ENCODE measurements at regions not wholly inside any gene's neighbourhood (a gene's known extent, or its start where the extent isn't known, plus 50 kb on each side); places are given as distances from the start of the nearest gene placed in this dataset.

GRCh38 chr2:5442736-5443135 lies 249.4 kb upstream of the SOX11 start:
- no peak overlapping the region for H3K27ac ChIP-seq
- TF ChIP-seq CTCF (IDR thresholded peaks at IDR 0.05), result no peak

GRCh38 chr2:5444168-5444567 lies 248.0 kb upstream of the SOX11 start:
- no peak overlapping the region for H3K4me3 ChIP-seq (ENCODE audit: low read depth, low read length)
- TF ChIP-seq CTCF (IDR thresholded peaks at IDR 0.05), result no peak
- H3K9ac ChIP-seq, result no peak overlapping the region
- H2AFZ ChIP-seq, result no peak overlapping the region
- no peaks in the 10 kb centered on the region for H3K27me3 ChIP-seq (ENCODE audit: control insufficient read depth, insufficient read depth, low read length)
- no peaks in the 10 kb centered on the region for H3K4me1 ChIP-seq
- H3K4me2 ChIP-seq (ENCODE audit: low read length), result no peak overlapping the region
- no peak overlapping the region for H3K27ac ChIP-seq
- H3K79me2 ChIP-seq, result no peaks in the 10 kb centered on the region
- H3K36me3 ChIP-seq (ENCODE audit: control insufficient read depth, insufficient read depth, low read length), result no peaks in the 10 kb centered on the region
- H3K9me3 ChIP-seq (ENCODE audit: control insufficient read depth, low read length), result no peaks in the 10 kb centered on the region

More at GRCh38 chr2:5442736-5443135, 249.4 kb upstream of the SOX11 start:
- no peak overlapping the region for H2AFZ ChIP-seq
- no peaks in the 10 kb centered on the region for H3K9me3 ChIP-seq (ENCODE audit: control insufficient read depth, low read length)
- H3K4me2 ChIP-seq (ENCODE audit: low read length), result no peak overlapping the region
- no peaks in the 10 kb centered on the region for H3K36me3 ChIP-seq (ENCODE audit: control insufficient read depth, insufficient read depth, low read length)
- H3K4me3 ChIP-seq (ENCODE audit: low read depth, low read length), result no peak overlapping the region
- no peaks in the 10 kb centered on the region for H3K4me1 ChIP-seq
- no peak overlapping the region for H3K9ac ChIP-seq
- H3K79me2 ChIP-seq, result no peaks in the 10 kb centered on the region
- no peaks in the 10 kb centered on the region for H3K27me3 ChIP-seq (ENCODE audit: control insufficient read depth, insufficient read depth, low read length)

- Histone ChIP-seq H3K27ac (no peak overlapping the region), H3K9me3 (ENCODE audit: control insufficient read depth, low read length) (no peaks in the 10 kb centered on the region), H3K79me2 (no peaks in the 10 kb centered on the region), H3K4me1 (no peaks in the 10 kb centered on the region), H3K4me3 (ENCODE audit: low read depth, low read length) (no peak overlapping the region), H3K9ac (no peak overlapping the region), H3K4me2 (ENCODE audit: low read length) (no peak overlapping the region), H3K36me3 (ENCODE audit: control insufficient read depth, insufficient read depth, low read length) (no peaks in the 10 kb centered on the region), H3K27me3 (ENCODE audit: control insufficient read depth, insufficient read depth, low read length) (no peaks in the 10 kb centered on the region), H2AFZ (no peak overlapping the region)
- TF ChIP-seq CTCF (IDR thresholded peaks at IDR 0.05), result no peak
These were observed 247.3 kb upstream of the SOX11 start for GRCh38 chr2:5444854-5445253.

- no peaks in the 10 kb centered on the region for H3K79me2 ChIP-seq
- H3K9me3 ChIP-seq (ENCODE audit: control insufficient read depth, low read length), result no peaks in the 10 kb centered on the region
- H3K4me2 ChIP-seq (ENCODE audit: low read length), result no peak overlapping the region
- H3K9ac ChIP-seq, result no peak overlapping the region
- H3K27ac ChIP-seq, result no peak overlapping the region
- H3K4me1 ChIP-seq, result no peaks in the 10 kb centered on the region
- no peaks in the 10 kb centered on the region for H3K36me3 ChIP-seq (ENCODE audit: control insufficient read depth, insufficient read depth, low read length)
- H3K27me3 ChIP-seq (ENCODE audit: control insufficient read depth, insufficient read depth, low read length), result no peaks in the 10 kb centered on the region
- H2AFZ ChIP-seq, result no peak overlapping the region
- H3K4me3 ChIP-seq (ENCODE audit: low read depth, low read length), result no peak overlapping the region
- TF ChIP-seq CTCF (IDR thresholded peaks at IDR 0.05), result no peak
These were observed 242.3 kb upstream of the SOX11 start for GRCh38 chr2:5449867-5450266.

GRCh38 chr2:5453220-5454050 lies 238.7 kb upstream of the SOX11 start:
- H3K4me3 ChIP-seq (ENCODE audit: low read depth, low read length), result no peak overlapping the region
- no peaks in the 10 kb centered on the region for H3K27me3 ChIP-seq (ENCODE audit: control insufficient read depth, insufficient read depth, low read length)
- no peak overlapping the region for H3K4me2 ChIP-seq (ENCODE audit: low read length)
- H3K79me2 ChIP-seq, result no peaks in the 10 kb centered on the region
- H3K4me1 ChIP-seq, result no peaks in the 10 kb centered on the region
- no peak overlapping the region for H3K27ac ChIP-seq
- TF ChIP-seq CTCF (IDR thresholded peaks at IDR 0.05), result no peak
- no peaks in the 10 kb centered on the region for H3K36me3 ChIP-seq (ENCODE audit: control insufficient read depth, insufficient read depth, low read length)
- no peak overlapping the region for H3K9ac ChIP-seq
- H2AFZ ChIP-seq, result no peak overlapping the region
- H3K9me3 ChIP-seq (ENCODE audit: control insufficient read depth, low read length), result no peaks in the 10 kb centered on the region

Data from parathyroid adenoma (tissue), 2 donors.